IMR-90 (cell line): ENCODE measurements at regions not wholly inside any gene's neighbourhood (a gene's known extent, or its start where the extent isn't known, plus 50 kb on each side); places are given as distances from the start of the nearest gene placed in this dataset.

ENCODE experiments used
- ATAC-seq: fragments of 200-7000 bp; cut with Tn5 transposase; 2 replicates; pipeline ENCODE4 v1.9.1; 2020; ENCODE audit warnings: low read depth, mild to moderate bottlenecking, moderate library complexity
- BruUV-seq: library from RNA; stranded (reverse); fragments of 400-500 nt; replicated peaks from 2 replicates; lab custom pipeline; 2021; lab: Mats Ljungman, UMichigan
- CTCF ChIA-PET: fragments of 300-600 bp; formaldehyde crosslinking; extraction: SDS; loops from one replicate; lab custom pipeline; 2021; ENCODE audit warnings: antibody characterized with exemption; lab: Yijun Ruan, JAX
- POLR2A ChIA-PET: fragments of 300-600 bp; sonication (Branson Sonifier 250); formaldehyde crosslinking; loops from one replicate; lab custom pipeline; 2022; ENCODE audit warnings: antibody characterized with exemption; ENCODE audit not compliant: unreplicated experiment; lab: Charles Lee
- DNase-seq: peaks from one replicate; pipeline ENCODE4 v3.0.0; 2013
- H2AFZ ChIP-seq: replicated peaks from 2 replicates; pipeline ENCODE3; 2013; ENCODE audit warnings: low read length, mild to moderate bottlenecking; ENCODE audit not compliant: poor library complexity
- H2AK5ac ChIP-seq: 2 replicates; pipeline ENCODE4 v1.6.1; 2013; ENCODE audit warnings: low read depth, low read length, inconsistent platforms
- H2AK9ac ChIP-seq: replicated peaks from 2 replicates; pipeline ENCODE3; 2013; ENCODE audit warnings: mild to moderate bottlenecking, low read depth, low read length, moderate library complexity; ENCODE audit not compliant: poor library complexity
- H2BK120ac ChIP-seq: 2 replicates; pipeline ENCODE4 v1.6.1; 2013; ENCODE audit warnings: low read depth, low read length, inconsistent platforms
- H2BK15ac ChIP-seq: 3 replicates; pipeline ENCODE4 v1.6.1; 2013; ENCODE audit warnings: low read depth, low read length, inconsistent platforms
- H2BK20ac ChIP-seq: 2 replicates; pipeline ENCODE4 v1.6.1; 2013; ENCODE audit warnings: low read depth, mild to moderate bottlenecking, inconsistent platforms, low read length, moderate library complexity
- H2BK5ac ChIP-seq: 2 replicates; pipeline ENCODE4 v1.6.1; 2013; ENCODE audit warnings: mild to moderate bottlenecking, low read depth, low read length, inconsistent platforms; ENCODE audit not compliant: poor library complexity, severe bottlenecking
- H3K14ac ChIP-seq: replicated peaks from 2 replicates; pipeline ENCODE4 v1.6.1; 2013; ENCODE audit warnings: low read depth, low read length, inconsistent platforms
- H3K18ac ChIP-seq: 2 replicates; pipeline ENCODE4 v1.6.1; 2013; ENCODE audit warnings: low read depth, low read length, control low read depth
- H3K23ac ChIP-seq: 2 replicates; pipeline ENCODE4 v1.6.1; 2013; ENCODE audit warnings: low read depth, low read length, inconsistent platforms
- H3K27ac ChIP-seq: 2 replicates; pipeline ENCODE4 v1.5.1; 2013; ENCODE audit warnings: mild to moderate bottlenecking, control low read depth, low read length; ENCODE audit not compliant: insufficient read depth
- H3K27me3 ChIP-seq: 2 replicates; pipeline ENCODE4 v1.6.1; 2013; ENCODE audit warnings: low read length; ENCODE audit not compliant: control insufficient read depth, insufficient read depth
- H3K36me3 ChIP-seq: 2 replicates; pipeline ENCODE4 v1.6.1; 2013; ENCODE audit warnings: low read length, mixed read lengths; ENCODE audit not compliant: control insufficient read depth, insufficient read depth
- H3K4ac ChIP-seq: 2 replicates; pipeline ENCODE4 v1.6.1; 2013; ENCODE audit warnings: low read depth, low read length, inconsistent platforms
- H3K4me1 ChIP-seq: 2 replicates; pipeline ENCODE4 v1.6.1; 2013; ENCODE audit warnings: low read length, mixed read lengths; ENCODE audit not compliant: control insufficient read depth, insufficient read depth
- H3K4me2 ChIP-seq: 2 replicates; pipeline ENCODE4 v1.6.1; 2013; ENCODE audit warnings: low read depth, mild to moderate bottlenecking, control low read depth, low read length, moderate library complexity
- H3K4me3 ChIP-seq: 2 replicates; pipeline ENCODE4 v1.5.1; 2013; ENCODE audit warnings: low read depth, mild to moderate bottlenecking, control low read depth, low read length, moderate library complexity; ENCODE audit not compliant: insufficient read depth
- H3K56ac ChIP-seq: 2 replicates; pipeline ENCODE4 v1.6.1; 2013; ENCODE audit warnings: low read length, inconsistent platforms; ENCODE audit not compliant: insufficient read depth; ENCODE audit errors: extremely low read depth
- H3K79me1 ChIP-seq, 2 experiments: 2 replicates each; pipeline ENCODE4 v1.6.1; 2013; ENCODE audit warnings: low read length in 2 of 2, inconsistent platforms in 1 of 2, low read depth in 1 of 2
- H3K9ac ChIP-seq: 2 replicates; pipeline ENCODE4 v1.6.1; 2013; ENCODE audit warnings: low read depth, low read length, control low read depth
- H3K9me1 ChIP-seq: 2 replicates; pipeline ENCODE4 v1.6.1; 2013; ENCODE audit warnings: low read length, inconsistent platforms; ENCODE audit not compliant: insufficient read depth
- H3K9me3 ChIP-seq: 2 replicates; pipeline ENCODE4 v1.6.1; 2013; ENCODE audit warnings: low read length; ENCODE audit not compliant: control insufficient read depth, insufficient read depth
- H4K20me1 ChIP-seq: 2 replicates; pipeline ENCODE4 v1.6.1; 2013; ENCODE audit warnings: low read length, inconsistent platforms; ENCODE audit not compliant: insufficient read depth
- H4K5ac ChIP-seq: 2 replicates; pipeline ENCODE4 v1.6.1; 2013; ENCODE audit warnings: mild to moderate bottlenecking, low read depth, low read length, control low read depth
- H4K8ac ChIP-seq, 2 experiments: 2 replicates each; pipeline ENCODE4 v1.6.1; 2013; ENCODE audit warnings: low read depth in 2 of 2, low read length in 2 of 2, control low read depth in 1 of 2, inconsistent platforms in 1 of 2
- H4K91ac ChIP-seq: 2 replicates; pipeline ENCODE4 v1.6.1; 2013; ENCODE audit warnings: low read depth, low read length, inconsistent platforms; ENCODE audit not compliant: insufficient read depth
- BHLHE40 ChIP-seq: fragments of 150-350 bp; IDR thresholded peaks from 2 replicates; pipeline ENCODE4 v1.6.1; 2016; ENCODE audit warnings: mild to moderate bottlenecking, low read depth, low read length
- MXI1 ChIP-seq: IDR thresholded peaks from 2 replicates; pipeline ENCODE4 v1.6.1; 2012; ENCODE audit warnings: low read depth, mild to moderate bottlenecking, low read length, moderate library complexity, borderline replicate concordance
- POLR2A ChIP-seq: IDR thresholded peaks from 2 replicates; pipeline ENCODE4 v1.6.1; 2012; ENCODE audit warnings: mild to moderate bottlenecking, low read depth, low read length
- RAD21 ChIP-seq: IDR thresholded peaks from 2 replicates; pipeline ENCODE4 v1.6.1; 2012; ENCODE audit warnings: low read length, improper control_type of control experiment
- RFX5 ChIP-seq: IDR thresholded peaks from 2 replicates; pipeline ENCODE4 v1.8.0; 2012; ENCODE audit warnings: low read depth, mild to moderate bottlenecking, low read length, moderate library complexity
- WGBS, 2 experiments: methylation state at CpG; one replicate each; pipeline versions ENCODE4 v1.1.5 to v1.1.7; 2013; ENCODE audit warnings: missing lambda C conversion rate in 2 of 2; ENCODE audit not compliant: insufficient read length in 1 of 2; ENCODE audit errors: extremely low coverage in 2 of 2; 5-methylcytosine and 5-hydroxymethylcytosine counted together
- dilution Hi-C: fragments of 300-500 bp; cut with HindIII; formaldehyde crosslinking; loops from one replicate; pipeline ENCODE4 v1.14.3; 2018; ENCODE audit warnings: low sequenced_read_pairs; ENCODE audit not compliant: unreplicated experiment
- in situ Hi-C: fragments of 300-500 bp; cut with MboI; formaldehyde crosslinking; loops from 3 replicates; pipeline ENCODE4 v1.14.3; 2019; ENCODE audit warnings: low sequenced_read_pairs, inconsistent platforms, mixed read lengths
- intact Hi-C: fragments of 100-400 bp; cut with micrococcal nuclease; formaldehyde crosslinking; loops from 2 replicates; pipeline ENCODE4 v1.10.0; 2022

GRCh38 chr20:24316731-24317130 lies 152.7 kb upstream of the SYNDIG1 start:
- H2AFZ ChIP-seq, result no peak overlapping the region
- TF ChIP-seq RAD21, result no peak
- no peak for TF ChIP-seq MXI1
- no peak for TF ChIP-seq RFX5
- TF ChIP-seq BHLHE40, result no peak
- TF ChIP-seq POLR2A, result no peak
- H4K8ac ChIP-seq, result no peak overlapping the region
- in situ Hi-C loops, result no loop called here
- POLR2A ChIA-PET, result no interaction called here
- no peak overlapping the region for H3K56ac ChIP-seq
- H3K23ac ChIP-seq, result no peak overlapping the region
- no peak overlapping the region for H3K4me2 ChIP-seq
- H2BK5ac ChIP-seq, result no peak overlapping the region
- no peak overlapping the region for H3K14ac ChIP-seq
- no peaks in the 10 kb centered on the region for H3K27me3 ChIP-seq
- dilution Hi-C loops, result no loop called here
- no peak overlapping the region for H3K27ac ChIP-seq
- H3K4me1 ChIP-seq, result no peaks in the 10 kb centered on the region
- H2BK120ac ChIP-seq, result no peak overlapping the region
- intact Hi-C loops, result no loop called here
- WGBS, 2 experiments, result no CpG with 5 or more reads among the region's 2 CpGs
- no peak overlapping the region for H3K4ac ChIP-seq
- H3K36me3 ChIP-seq, result no peaks in the 10 kb centered on the region
- H3K9me1 ChIP-seq, result no peaks in the 10 kb centered on the region
- H4K91ac ChIP-seq, result no peak overlapping the region
- no peak overlapping the region for H4K5ac ChIP-seq
- no peaks in the 10 kb centered on the region for H4K20me1 ChIP-seq
- H3K9ac ChIP-seq, result no peak overlapping the region
- ATAC-seq (no peak), DNase-seq (no peak)
- no peaks in the 10 kb centered on the region for H3K9me3 ChIP-seq
- H2BK20ac ChIP-seq, result no peak overlapping the region
- no peaks in the 10 kb centered on the region for H3K79me1 ChIP-seq
- CTCF ChIA-PET, result no interaction called here
- no peak overlapping the region for H3K18ac ChIP-seq
- H2AK9ac ChIP-seq, result no peak overlapping the region
- no peak overlapping the region for H2BK15ac ChIP-seq
- H3K4me3 ChIP-seq, result no peak overlapping the region
- BruUV-seq, result no TSS peak
- no peak overlapping the region for H2AK5ac ChIP-seq
